AML-193 (cell line): ENCODE measurements at regions not wholly inside any gene's neighbourhood (a gene's known extent, or its start where the extent isn't known, plus 50 kb on each side); places are given as distances from the start of the nearest gene placed in this dataset.

Experiments
- DNase-seq, 2 experiments: peaks; one replicate each; lab custom pipeline; 2025; lab: John Stamatoyannopoulos, UW

GRCh38 chr5:3825531-3826451 lies 230.2 kb downstream of the IRX1 start:
- no peak for DNase-seq

GRCh38 chr5:3827624-3828023 lies 232.0 kb downstream of the IRX1 start:
- no peak for DNase-seq

GRCh38 chr5:3828761-3829160 lies 233.1 kb downstream of the IRX1 start:
- no peak for DNase-seq

DNA sequence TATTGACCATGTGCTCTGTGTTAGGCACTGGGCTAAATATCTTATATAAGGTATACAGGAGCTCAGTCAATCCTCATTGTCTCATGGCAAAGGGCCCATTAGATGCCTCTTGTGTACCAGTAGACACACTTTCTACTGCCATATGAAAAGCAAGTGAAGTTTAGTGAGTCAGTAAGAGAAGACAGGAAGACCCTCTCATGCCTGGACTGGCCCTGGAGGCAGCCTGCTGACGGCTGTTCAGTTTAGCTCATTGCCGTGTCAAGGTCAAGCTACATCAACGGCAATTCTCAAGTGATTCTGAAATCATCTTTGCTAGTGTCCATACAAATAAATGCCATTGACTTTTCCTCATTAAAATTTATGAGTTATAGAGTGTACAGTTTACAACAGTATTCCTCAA lies 237.9 kb downstream of the IRX1 start:
- DNase-seq = no peak

- DNase-seq = no peak
These were observed 240.2 kb downstream of the IRX1 start for GRCh38 chr5:3835811-3836210.

- no peak for DNase-seq
These were observed 240.9 kb downstream of the IRX1 start for GRCh38 chr5:3836528-3836927.

- no peak for DNase-seq
These were observed 241.9 kb downstream of the IRX1 start for GRCh38 chr5:3837506-3837905.

- DNase-seq = no peak
These were observed 243.5 kb downstream of the IRX1 start for GRCh38 chr5:3839151-3839550.

- no peak for DNase-seq
These were observed 247.0 kb downstream of the IRX1 start for GRCh38 chr5:3842591-3842990.

- no peak for DNase-seq
These were observed 248.1 kb downstream of the IRX1 start for GRCh38 chr5:3843706-3844105.

DNA sequence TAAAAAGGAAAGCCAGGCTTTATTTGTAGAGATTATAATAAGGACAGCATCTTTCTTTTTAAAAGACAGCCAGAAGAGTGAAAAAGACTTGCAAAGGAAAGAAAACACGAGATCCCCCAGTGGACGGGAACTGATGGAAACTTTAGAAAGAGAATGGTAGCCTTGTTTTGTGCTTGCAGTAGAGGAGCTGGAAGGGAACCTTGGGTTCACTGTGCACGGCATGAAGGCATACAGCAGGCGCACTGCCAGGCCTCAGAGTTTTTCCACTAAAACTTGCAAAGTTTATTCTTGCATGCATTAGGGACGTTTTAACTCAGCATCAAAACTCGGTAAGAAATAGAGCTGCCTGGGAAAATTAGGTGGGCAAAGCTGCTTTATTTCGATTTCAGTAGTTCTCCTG lies 248.6 kb downstream of the IRX1 start:
- no peak for DNase-seq

DNA sequence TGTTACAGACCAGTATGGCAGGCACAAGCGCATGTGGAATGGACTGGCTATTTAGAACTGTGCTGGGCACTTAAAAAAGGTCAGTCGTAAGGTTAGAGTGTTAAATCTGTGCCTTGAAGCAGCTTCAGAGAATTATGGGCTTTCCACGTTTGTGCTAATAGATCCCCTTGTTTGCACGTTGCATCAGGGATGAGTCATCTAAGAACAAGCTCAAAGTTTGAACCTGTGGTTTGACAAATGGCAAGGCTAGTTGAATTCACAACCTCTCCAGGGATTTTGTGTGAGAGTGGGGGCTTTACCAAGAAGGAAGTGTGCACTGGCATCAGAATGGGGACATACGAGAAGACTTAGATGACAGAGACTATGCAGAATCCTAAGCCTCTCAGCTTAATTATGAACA lies 249.6 kb downstream of the IRX1 start:
- DNase-seq = no peak

GRCh38 chr5:3852161-3852916 lies 256.7 kb downstream of the IRX1 start:
- no peak for DNase-seq

- DNase-seq = no peak
These were observed 257.7 kb downstream of the IRX1 start for GRCh38 chr5:3853362-3853761.

DNA sequence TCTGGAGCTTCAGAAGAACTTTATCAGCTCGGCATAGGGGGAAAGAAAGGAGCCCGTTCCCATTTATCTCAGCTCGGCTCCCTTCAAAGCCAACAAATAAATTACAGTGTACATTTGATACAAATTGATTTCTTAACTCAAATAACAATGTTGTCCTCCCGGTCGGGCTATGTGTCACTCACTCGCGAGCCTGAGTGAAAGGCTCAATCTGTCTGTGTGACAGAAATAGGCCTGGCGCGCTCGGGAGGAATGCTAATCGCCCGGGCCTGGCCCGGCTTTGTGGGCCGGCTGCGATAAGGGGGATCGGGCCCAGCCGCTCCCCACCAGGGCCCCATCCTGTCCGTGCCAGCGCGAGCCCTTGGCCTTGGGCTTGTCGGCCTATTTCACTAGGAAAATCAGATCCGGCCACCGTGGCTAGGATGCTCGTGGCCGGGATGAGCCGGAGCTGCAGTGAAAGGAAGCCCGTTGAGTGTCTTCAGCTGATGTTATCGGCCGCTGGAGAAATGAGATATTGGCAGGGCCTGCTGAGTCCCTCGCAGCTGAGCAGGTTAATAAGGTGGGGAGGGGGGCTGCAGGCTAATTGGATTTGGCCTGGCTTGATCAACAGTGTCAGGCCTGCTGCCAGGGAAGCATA lies 258.7 kb downstream of the IRX1 start:
- DNase-seq = no peak

DNA sequence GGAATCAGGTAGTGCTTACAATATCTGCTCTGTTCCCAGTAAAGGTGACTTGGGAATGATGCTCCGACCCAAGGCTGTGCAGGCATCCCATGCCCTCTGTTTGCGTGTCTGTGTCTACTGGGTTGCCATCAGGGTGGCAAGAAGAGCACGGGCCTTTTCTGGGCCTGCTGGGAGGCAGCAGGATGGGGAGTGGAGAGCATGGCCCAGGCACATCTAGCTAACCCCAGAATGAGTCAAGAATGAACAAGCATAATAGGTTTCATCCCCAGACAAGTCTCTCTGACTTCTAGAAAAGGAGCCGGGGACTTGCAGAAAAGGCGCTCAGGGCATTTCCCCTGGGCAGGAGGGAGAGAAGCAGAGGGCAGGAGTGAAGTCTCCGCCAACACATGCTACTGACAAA lies 260.4 kb downstream of the IRX1 start:
- DNase-seq = no peak

DNA sequence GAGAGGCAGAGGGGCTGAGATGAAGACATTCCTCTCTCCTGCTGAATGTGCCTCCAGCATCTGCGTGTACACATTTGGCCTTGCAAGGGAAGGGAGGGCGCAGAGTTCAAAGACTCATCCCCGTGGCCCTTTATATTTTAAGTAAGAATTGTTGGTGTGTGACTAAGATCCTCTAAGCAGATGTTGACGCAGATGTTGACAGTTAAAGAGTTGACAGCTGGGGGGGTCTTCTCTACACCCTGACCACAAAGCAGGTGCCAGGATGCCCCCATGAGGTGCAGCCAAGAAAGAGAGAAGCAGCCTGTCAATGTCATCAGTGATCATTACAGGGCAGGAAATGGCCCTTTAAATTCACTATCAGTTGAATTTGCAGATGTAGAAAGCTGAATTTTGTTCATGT lies 262.9 kb downstream of the IRX1 start:
- no peak for DNase-seq

DNA sequence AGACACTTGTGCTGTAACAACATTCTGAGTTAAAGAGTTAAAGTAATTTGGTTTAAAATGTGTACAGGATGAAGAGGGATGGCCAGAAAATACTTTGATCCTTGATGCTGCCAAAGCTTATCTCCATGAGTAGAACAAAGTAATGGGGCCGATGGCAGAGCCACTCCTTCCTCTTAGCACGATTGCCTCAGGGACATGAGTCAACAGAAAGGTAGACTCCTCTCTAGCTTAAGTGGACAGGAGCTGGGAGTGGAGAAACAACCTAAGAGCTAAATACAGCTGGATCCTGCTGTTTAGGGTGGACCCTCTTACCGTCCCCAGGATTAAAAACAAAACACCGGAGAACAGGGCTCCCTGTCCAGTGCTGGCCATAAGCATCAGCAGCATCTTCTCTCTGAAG lies 267.3 kb downstream of the IRX1 start:
- DNase-seq = no peak

DNA sequence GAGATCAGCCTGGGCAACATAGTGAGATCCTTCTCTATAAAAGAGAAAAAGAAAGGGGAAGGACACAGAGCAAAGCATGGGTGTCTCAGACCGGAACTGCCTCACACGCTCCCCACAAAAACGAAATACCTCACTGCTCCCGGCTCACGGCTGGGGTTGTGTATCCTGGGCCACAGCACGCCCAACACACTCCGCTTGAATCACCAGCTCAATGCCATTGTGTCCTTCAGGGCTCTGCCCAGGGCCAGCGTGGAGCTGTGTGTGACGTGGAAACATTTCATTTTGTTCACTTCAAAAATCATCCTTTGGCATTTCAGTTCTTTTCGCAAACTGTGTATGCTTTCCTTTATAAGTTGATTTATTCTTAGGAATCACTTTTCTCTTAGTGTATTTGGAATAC lies 279.5 kb downstream of the IRX1 start:
- no peak for DNase-seq

- no peak for DNase-seq
These were observed 282.6 kb downstream of the IRX1 start for GRCh38 chr5:3878267-3878666.

GRCh38 chr5:3883040-3883439 lies 287.4 kb downstream of the IRX1 start:
- DNase-seq = no peak

DNA sequence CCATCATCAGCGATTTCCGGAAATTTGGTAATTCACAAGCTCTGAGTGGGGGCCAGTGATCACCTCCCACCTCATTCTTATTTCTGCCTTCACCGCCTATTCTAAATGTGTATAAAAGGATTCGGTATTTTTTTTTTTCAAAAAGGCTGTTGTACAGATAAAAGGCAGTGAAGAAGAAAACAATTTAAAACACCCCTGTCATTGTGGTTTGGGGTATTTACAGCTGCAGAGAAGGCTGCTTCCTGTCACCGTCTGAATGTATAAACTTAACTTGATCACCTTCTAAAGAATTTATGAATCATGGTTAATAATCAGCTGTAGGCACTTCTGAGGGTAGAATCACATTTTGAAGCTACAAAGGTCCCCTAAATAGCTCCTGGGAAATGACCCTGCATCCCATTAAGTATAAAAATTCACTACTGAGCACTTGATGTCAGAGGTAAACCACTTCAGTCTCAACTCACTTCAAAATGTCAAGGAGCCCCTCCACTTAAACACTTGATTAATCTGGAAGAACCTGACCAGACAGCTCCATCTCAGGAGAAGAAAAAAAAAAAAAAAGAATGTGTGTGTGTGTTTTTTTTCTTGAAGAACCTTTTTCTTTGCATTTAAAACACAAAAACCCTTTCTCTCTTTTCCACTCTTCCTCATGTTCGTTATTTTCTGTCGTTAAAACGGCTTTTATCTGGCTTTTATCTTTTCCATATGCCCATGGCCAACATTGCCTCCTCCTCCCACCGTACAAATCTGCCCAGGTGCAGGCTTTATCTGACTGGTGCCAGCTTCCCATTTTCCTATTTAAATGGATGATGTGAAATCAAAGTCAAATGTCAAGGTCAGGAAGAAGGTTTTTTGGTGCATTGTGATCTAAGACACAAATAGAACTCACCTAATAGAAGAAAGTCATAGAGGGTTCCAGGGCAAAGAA lies 291.2 kb downstream of the IRX1 start:
- no peak for DNase-seq
